Stimulated activated CD8-positive, alpha-beta memory T cell treated with anti-CD3 and anti-CD28 coated beads, Interleukin-12 subunit alpha, Interleukin-12 subunit beta, amount 100 ng/mL, for 24 hours (primary cell): ENCODE measurements at regions not wholly inside any gene's neighbourhood (a gene's known extent, or its start where the extent isn't known, plus 50 kb on each side); places are given as distances from the start of the nearest gene placed in this dataset.

Experiments used
- DNase-seq: peaks from one replicate; pipeline ENCODE4 v3.0.0-alpha.2; 2020; ENCODE audit errors: extremely low read depth

- no peak for DNase-seq
Observed at GRCh38 chr13:39938596-39938995, 283.1 kb downstream of the COG6 start.

GRCh38 chr13:39941236-39941635 lies 285.8 kb downstream of the COG6 start:
- no peak for DNase-seq

GRCh38 chr13:39941911-39942551 lies 286.6 kb downstream of the COG6 start:
- DNase-seq: no peak

GRCh38 chr13:39942552-39943273 lies 287.3 kb downstream of the COG6 start:
- DNase-seq: peak; percentile 39

- no peak for DNase-seq
Observed at GRCh38 chr13:39943711-39944110, 288.2 kb downstream of the COG6 start.

GRCh38 chr13:39945226-39945625 lies 289.8 kb downstream of the COG6 start:
- no peak for DNase-seq

DNA sequence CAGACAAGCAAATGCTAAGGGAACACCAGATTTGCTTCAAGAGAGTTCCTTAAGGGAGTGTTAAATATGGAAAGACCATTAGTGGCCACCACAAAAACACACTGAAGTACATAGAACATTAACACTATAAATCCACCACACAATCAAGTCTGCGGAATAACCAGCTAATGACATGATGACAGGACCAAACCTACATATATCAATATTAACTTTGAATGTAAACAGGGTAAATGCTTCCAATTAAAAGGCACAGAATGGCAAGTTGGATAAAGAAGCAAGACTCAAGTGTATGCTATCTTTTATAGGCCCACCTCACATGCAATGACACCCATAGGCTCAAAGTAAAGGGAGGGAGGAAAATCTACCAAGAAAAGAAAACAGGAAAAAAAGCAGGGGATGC lies 291.3 kb downstream of the COG6 start:
- DNase-seq: no peak

- DNase-seq: no peak
Observed at GRCh38 chr13:39951301-39951700, 295.8 kb downstream of the COG6 start.

GRCh38 chr13:39952249-39953233 lies 297.1 kb downstream of the COG6 start:
- no peak for DNase-seq

DNA sequence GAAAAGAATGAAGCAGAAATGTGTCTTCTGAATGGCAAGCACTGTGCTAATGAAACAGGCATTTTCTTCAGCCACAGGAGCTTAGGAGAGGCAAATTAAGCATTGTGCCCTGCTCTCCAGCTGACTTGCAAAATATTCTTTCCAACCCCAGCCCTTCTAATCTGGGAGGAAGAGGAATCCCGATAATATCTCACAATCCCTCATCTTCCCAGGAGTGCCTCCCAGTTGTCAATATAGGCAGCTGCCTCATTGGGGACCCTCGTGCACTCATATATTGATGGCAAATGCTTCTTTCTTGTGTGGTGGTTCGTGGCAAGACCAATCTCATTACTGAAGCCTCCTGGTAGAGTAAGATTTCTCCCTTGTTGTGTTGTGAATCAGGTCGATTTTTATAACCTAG lies 299.0 kb downstream of the COG6 start:
- no peak for DNase-seq

- no peak for DNase-seq
Observed at GRCh38 chr13:39955560-39955959, 300.1 kb downstream of the COG6 start.

GRCh38 chr13:39956036-39956435 lies 300.6 kb downstream of the COG6 start:
- DNase-seq: no peak

DNA sequence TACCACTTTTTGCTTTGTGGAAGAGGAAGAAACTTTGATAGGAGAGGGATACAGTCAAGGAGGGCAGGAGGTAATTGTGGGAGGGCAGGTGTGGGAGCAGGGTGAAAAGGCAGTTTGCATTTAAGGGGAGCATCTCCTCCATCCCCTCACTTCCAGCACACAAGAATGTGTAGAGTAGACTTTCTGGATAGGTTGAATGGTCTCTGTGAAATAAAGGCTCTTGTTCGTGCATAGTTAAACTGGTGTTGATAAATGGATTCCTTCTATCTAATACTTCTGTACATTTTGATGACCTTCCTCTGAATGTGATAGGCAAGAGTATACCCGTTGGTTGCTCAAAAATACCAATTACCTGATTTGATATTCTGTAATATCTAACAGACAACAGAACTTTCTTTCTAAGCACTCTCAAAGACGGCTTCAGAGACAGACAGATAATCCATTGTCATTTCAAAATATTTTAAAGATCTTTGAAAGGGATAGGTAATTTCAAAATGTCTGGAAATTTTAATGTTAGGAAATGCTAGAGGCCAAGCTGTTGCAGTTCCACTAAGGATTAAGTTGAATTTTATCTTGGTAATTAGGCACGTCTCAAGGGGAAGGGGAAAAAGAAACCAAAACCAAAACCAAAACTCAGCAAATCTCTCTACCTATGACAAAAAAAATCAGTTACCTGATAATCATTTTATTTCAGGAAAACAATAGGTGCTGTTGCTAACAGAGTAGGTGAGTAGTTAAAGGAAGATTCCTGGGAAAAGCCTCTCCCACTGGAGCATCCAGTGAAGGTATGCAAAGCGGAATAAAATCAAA lies 302.6 kb downstream of the COG6 start:
- DNase-seq: no peak

GRCh38 chr13:39959497-39960144 lies 304.2 kb downstream of the COG6 start:
- no peak for DNase-seq

GRCh38 chr13:39960191-39960590 lies 304.7 kb downstream of the COG6 start:
- no peak for DNase-seq

GRCh38 chr13:39961036-39961435 lies 305.6 kb downstream of the COG6 start:
- DNase-seq: no peak

DNA sequence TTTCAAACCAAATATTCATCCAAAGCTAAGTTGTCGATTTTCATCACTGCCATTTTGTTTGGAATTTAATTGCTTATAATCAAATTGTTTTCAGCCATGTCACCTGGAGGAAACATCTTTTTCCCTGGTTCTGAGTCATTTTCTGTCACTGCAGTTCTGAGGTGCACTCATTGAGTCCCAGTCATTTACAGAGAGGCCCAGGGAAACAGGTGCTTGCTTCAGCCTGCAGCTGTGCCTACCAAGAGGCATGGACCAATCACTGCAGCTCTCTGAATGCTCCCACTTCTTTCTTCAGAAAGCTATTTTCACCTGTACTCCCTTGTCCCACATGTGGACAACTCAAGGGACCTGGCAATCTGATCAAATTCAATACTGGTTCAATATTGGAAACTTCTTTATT lies 308.1 kb downstream of the COG6 start:
- DNase-seq: no peak

GRCh38 chr13:39965309-39965708 lies 309.8 kb downstream of the COG6 start:
- no peak for DNase-seq

- DNase-seq: no peak
Observed at GRCh38 chr13:39967199-39967959, 311.9 kb downstream of the COG6 start.
